Keratinocyte (primary cell): ENCODE measurements at regions not wholly inside any gene's neighbourhood (a gene's known extent, or its start where the extent isn't known, plus 50 kb on each side); places are given as distances from the start of the nearest gene placed in this dataset.

Source experiments
- DNase-seq: peaks from one replicate; pipeline ENCODE4 v3.0.0-alpha.2; 2011; ENCODE audit warnings: low read depth, missing footprints, low spot score
- FAIRE-seq: peaks from 2 replicates; lab custom pipeline; 2011; peaks lifted over from hg19 to GRCh38; lab: Jason Lieb, UNC
- H2AFZ ChIP-seq: 2 replicates; pipeline ENCODE4 v1.6.0; 2012; ENCODE audit warnings: low read length, control low read depth, inconsistent platforms; ENCODE audit not compliant: control insufficient read depth
- H3K27ac ChIP-seq: 2 replicates; pipeline ENCODE4 v1.5.1; 2011; ENCODE audit warnings: low read length; ENCODE audit not compliant: control insufficient read depth, insufficient read depth
- H3K27me3 ChIP-seq: 3 replicates; pipeline ENCODE4 v1.6.0; 2011; ENCODE audit warnings: low read length; ENCODE audit not compliant: control insufficient read depth, insufficient read depth; ENCODE audit errors: extremely low read depth
- H3K36me3 ChIP-seq, 2 experiments: 2 replicates in 1 of 2; 3 replicates in 1 of 2; pipeline ENCODE4 v1.5.1; 2011; ENCODE audit warnings: low read length in 2 of 2, mild to moderate bottlenecking in 1 of 2; ENCODE audit not compliant: control insufficient read depth in 2 of 2, insufficient read depth in 2 of 2; ENCODE audit errors: extremely low read depth in 1 of 2
- H3K4me1 ChIP-seq: 3 replicates; pipeline ENCODE4 v1.5.1; 2011; ENCODE audit warnings: low read length; ENCODE audit not compliant: control insufficient read depth, insufficient read depth; ENCODE audit errors: extremely low read depth
- H3K4me2 ChIP-seq: 3 replicates; pipeline ENCODE4 v1.6.0; 2011; ENCODE audit warnings: low read depth, low read length; ENCODE audit not compliant: control insufficient read depth, insufficient read depth; ENCODE audit errors: extremely low read depth
- H3K4me3 ChIP-seq, 3 experiments: fragments of 200-600 bp in 1 of 3; sonication (generic) in 1 of 3; 2 replicates in 2 of 3; 3 replicates in 1 of 3; pipeline ENCODE4 v1.5.1; 2011 to 2016; ENCODE audit warnings: low read length in 3 of 3, mild to moderate bottlenecking in 3 of 3, control low read depth in 2 of 3, inconsistent platforms in 1 of 3, low read depth in 1 of 3, mixed read lengths in 1 of 3, mixed run types in 1 of 3, moderate library complexity in 1 of 3; ENCODE audit not compliant: control insufficient read depth in 2 of 3, insufficient read depth in 2 of 3; ENCODE audit errors: extremely low read depth in 1 of 3
- H3K79me2 ChIP-seq: 2 replicates; pipeline ENCODE4 v1.6.0; 2012; ENCODE audit warnings: low read length; ENCODE audit not compliant: control insufficient read depth, insufficient read depth
- H3K9ac ChIP-seq: 3 replicates; pipeline ENCODE4 v1.6.0; 2011; ENCODE audit warnings: low read length; ENCODE audit not compliant: control insufficient read depth, insufficient read depth; ENCODE audit errors: extremely low read depth
- H3K9me1 ChIP-seq: 3 replicates; pipeline ENCODE4 v1.6.0; 2011; ENCODE audit warnings: low read length; ENCODE audit not compliant: control insufficient read depth, insufficient read depth; ENCODE audit errors: extremely low read depth
- H3K9me3 ChIP-seq: 2 replicates; pipeline ENCODE4 v1.5.1; 2012; ENCODE audit warnings: low read depth, low read length; ENCODE audit not compliant: control insufficient read depth
- H4K20me1 ChIP-seq: 3 replicates; pipeline ENCODE4 v1.6.0; 2011; ENCODE audit warnings: low read length; ENCODE audit not compliant: control insufficient read depth, insufficient read depth; ENCODE audit errors: extremely low read depth
- EZH2 ChIP-seq: IDR thresholded peaks from one replicate; pipeline ENCODE4 v1.6.1; 2012; ENCODE audit warnings: inconsistent platforms, mild to moderate bottlenecking, low read length, moderate library complexity
- dilution Hi-C: fragments of 300-500 bp; cut with MboI; formaldehyde crosslinking; loops from one replicate; pipeline ENCODE4 v1.7.0; 2020; ENCODE audit warnings: low sequenced_read_pairs; ENCODE audit not compliant: extremely low pct_ligation_motif_present
- TF ChIP-seq, protein P1 (sequence below), 3 experiments: IDR thresholded peaks in 1 of 3; conservative IDR thresholded peaks in 1 of 3; optimal IDR thresholded peaks in 1 of 3; 2 replicates in 2 of 3; 3 replicates in 1 of 3; pipeline versions ENCODE3 to v1.5.1; 2011; ENCODE audit warnings: low read length in 3 of 3, mild to moderate bottlenecking in 3 of 3, moderate library complexity in 2 of 3, control low read depth in 1 of 3, inconsistent platforms in 1 of 3; ENCODE audit not compliant: insufficient read depth in 2 of 3; ENCODE audit errors: extremely low read depth in 1 of 3

GRCh38 chr7:113775401-113775800, 143.4 kb downstream of the PPP1R3A start:
- no peaks in the 10 kb centered on the region for H3K9me1 ChIP-seq
- no peak overlapping the region for H3K9ac ChIP-seq
- no peak for FAIRE-seq
- dilution Hi-C loops: no loop called here
- H3K4me2 ChIP-seq: no peak overlapping the region
- no peak overlapping the region for H3K27ac ChIP-seq
- H3K27me3 ChIP-seq: no peaks in the 10 kb centered on the region
- no peaks in the 10 kb centered on the region for H3K9me3 ChIP-seq
- no peak for DNase-seq
- no peak overlapping the region for H3K4me3 ChIP-seq
- no peaks in the 10 kb centered on the region for H3K36me3 ChIP-seq
- H2AFZ ChIP-seq: no peak overlapping the region
- no peaks in the 10 kb centered on the region for H4K20me1 ChIP-seq
- TF ChIP-seq EZH2: no peak
- TF ChIP-seq, protein P1, sequence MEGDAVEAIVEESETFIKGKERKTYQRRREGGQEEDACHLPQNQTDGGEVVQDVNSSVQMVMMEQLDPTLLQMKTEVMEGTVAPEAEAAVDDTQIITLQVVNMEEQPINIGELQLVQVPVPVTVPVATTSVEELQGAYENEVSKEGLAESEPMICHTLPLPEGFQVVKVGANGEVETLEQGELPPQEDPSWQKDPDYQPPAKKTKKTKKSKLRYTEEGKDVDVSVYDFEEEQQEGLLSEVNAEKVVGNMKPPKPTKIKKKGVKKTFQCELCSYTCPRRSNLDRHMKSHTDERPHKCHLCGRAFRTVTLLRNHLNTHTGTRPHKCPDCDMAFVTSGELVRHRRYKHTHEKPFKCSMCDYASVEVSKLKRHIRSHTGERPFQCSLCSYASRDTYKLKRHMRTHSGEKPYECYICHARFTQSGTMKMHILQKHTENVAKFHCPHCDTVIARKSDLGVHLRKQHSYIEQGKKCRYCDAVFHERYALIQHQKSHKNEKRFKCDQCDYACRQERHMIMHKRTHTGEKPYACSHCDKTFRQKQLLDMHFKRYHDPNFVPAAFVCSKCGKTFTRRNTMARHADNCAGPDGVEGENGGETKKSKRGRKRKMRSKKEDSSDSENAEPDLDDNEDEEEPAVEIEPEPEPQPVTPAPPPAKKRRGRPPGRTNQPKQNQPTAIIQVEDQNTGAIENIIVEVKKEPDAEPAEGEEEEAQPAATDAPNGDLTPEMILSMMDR (optimal IDR thresholded peaks at IDR 0.05 in 1 of 3, IDR thresholded peaks at IDR 0.05 in 1 of 3, conservative IDR thresholded peaks at IDR 0.05 in 1 of 3; ENCODE audit: extremely low read depth in 1 of 3, insufficient read depth in 2 of 3, low read length in 3 of 3): no peak
- H3K4me1 ChIP-seq: no peaks in the 10 kb centered on the region
- no peaks in the 10 kb centered on the region for H3K79me2 ChIP-seq

- FAIRE-seq: no peak
- Histone ChIP-seq H3K4me2 (no peak overlapping the region), H3K9me1 (no peaks in the 10 kb centered on the region), H3K4me3 (no peak overlapping the region), H3K4me1 (no peaks in the 10 kb centered on the region), H2AFZ (no peak overlapping the region), H3K27ac (no peak overlapping the region), H3K9ac (no peak overlapping the region), H4K20me1 (no peaks in the 10 kb centered on the region), H3K27me3 (no peaks in the 10 kb centered on the region), H3K79me2 (no peaks in the 10 kb centered on the region), H3K9me3 (no peaks in the 10 kb centered on the region), H3K36me3 (no peaks in the 10 kb centered on the region)
- no peak for DNase-seq
- dilution Hi-C loops: no loop called here
- TF ChIP-seq, protein P1 (optimal IDR thresholded peaks at IDR 0.05 in 1 of 3, IDR thresholded peaks at IDR 0.05 in 1 of 3, conservative IDR thresholded peaks at IDR 0.05 in 1 of 3; ENCODE audit: extremely low read depth in 1 of 3, insufficient read depth in 2 of 3, low read length in 3 of 3): peak in 2 of 3 experiments; percentile 52 to 54
- no peak for TF ChIP-seq EZH2
Measured at GRCh38 chr7:113774182-113774807, 144.5 kb downstream of the PPP1R3A start.
